ENCODE measurements at regions not wholly inside any gene's neighbourhood (a gene's known extent, or its start where the extent isn't known, plus 50 kb on each side); places are given as distances from the start of the nearest gene placed in this dataset.

DNA sequence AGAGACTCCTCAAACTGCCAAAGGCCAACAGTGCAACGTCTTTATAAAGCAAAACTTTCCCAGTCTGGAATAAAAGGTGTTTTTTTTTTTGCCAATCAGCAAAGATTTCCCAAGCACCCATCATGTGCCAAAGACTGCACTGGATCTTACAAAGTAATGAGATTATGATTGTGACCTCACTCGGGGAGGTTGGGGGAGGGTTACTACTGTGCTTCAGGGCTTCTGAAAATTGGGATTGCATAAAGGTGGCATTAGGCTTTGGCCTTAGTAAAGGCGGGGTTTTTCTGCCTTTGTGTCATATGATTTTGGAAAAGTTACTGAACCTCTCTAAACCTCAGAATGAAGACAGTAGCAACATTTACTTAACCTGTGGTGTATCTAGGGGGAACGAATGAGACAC is 233.8 kb downstream of the DACT1 start:
- no peaks in the 10 kb centered on the region for H3K36me3 Mint-ChIP-seq
- no peaks in the 10 kb centered on the region for H3K27me3 Mint-ChIP-seq
- H3K4me3 Mint-ChIP-seq, result no peak overlapping the region
- no peak overlapping the region for H3K27ac Mint-ChIP-seq
- no peaks in the 10 kb centered on the region for H3K4me1 Mint-ChIP-seq
- no peak for ATAC-seq
- H3K9me3 Mint-ChIP-seq, result no peaks in the 10 kb centered on the region

DNA sequence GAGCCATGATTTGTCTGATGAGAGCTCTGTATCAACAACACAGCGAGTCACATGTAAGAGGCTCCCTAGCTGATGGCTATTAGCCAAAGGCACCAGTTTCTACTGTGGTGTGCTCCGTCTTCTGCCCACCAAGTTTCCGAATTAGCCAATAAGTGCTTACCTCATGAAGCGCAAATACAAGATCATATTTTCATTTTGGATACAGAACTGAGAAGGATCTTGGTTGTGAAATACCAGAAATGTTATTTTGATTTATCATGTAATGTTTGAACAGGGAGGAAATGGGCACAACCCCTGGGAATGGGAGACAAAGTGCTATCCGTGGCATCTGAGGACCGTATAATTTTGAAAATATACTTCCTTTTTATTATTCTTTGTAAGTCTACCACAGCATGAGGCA is 234.3 kb downstream of the DACT1 start:
- ATAC-seq, result no peak
- no peaks in the 10 kb centered on the region for H3K27me3 Mint-ChIP-seq
- no peaks in the 10 kb centered on the region for H3K36me3 Mint-ChIP-seq
- no peak overlapping the region for H3K4me3 Mint-ChIP-seq
- H3K4me1 Mint-ChIP-seq, result no peaks in the 10 kb centered on the region
- H3K9me3 Mint-ChIP-seq, result no peaks in the 10 kb centered on the region
- no peak overlapping the region for H3K27ac Mint-ChIP-seq

DNA sequence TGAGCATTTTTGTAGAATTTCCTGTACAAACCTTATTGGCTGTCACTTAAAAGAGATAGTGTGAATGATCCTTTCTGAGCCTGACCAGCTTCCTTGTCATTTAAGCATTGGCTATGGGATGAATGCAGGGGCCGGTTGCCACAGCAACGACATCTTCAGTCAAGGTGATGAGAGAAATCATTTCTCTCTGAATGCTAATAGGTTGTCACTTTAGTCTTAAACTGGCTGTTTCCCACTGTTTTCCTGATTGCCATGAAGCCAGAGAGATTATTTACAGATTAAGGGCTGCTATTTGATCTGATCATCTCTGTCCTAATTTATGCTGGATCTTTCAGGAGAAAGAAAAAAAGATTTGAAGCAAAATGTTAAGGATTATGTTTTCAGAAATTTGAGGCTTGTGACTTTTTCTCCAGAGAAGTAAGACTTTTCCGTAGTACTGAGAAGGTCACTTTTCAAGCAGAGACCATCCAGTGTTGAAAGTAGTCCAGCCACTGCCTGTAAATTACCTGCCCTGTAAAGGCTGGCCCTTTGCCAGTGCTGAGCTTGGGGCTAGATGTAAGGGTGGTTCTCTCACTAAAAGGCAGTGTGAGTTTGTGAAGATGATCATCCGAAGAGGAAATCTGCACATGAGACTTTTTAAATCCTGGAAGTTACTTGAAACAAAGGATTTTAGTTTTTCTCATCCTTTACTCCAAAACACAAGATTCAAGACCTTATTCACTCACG is 235.6 kb downstream of the DACT1 start:
- H3K36me3 Mint-ChIP-seq, result no peaks in the 10 kb centered on the region
- no peak overlapping the region for H3K27ac Mint-ChIP-seq
- no peaks in the 10 kb centered on the region for H3K4me1 Mint-ChIP-seq
- H3K27me3 Mint-ChIP-seq, result no peaks in the 10 kb centered on the region
- H3K4me3 Mint-ChIP-seq, result no peak overlapping the region
- ATAC-seq, result no peak
- no peaks in the 10 kb centered on the region for H3K9me3 Mint-ChIP-seq

DNA sequence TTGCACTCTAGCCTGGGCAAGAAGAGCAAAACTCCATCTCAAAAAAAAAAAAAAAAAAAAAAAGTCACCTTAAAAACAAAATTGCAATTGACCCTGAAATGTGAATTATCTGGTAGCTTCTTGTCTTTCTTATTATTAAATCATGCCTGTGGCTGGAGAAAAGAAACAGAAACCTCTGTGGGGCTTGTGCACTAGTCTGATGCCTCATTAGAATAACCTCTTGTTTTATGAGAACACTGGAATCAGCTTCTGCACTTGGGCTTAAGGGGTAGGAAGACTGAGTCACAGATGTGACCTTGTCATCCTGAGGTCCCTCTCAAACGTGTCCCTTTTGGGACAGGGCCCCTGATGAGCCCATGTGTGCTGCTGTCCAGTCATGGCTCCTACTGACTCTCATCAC is 237.9 kb downstream of the DACT1 start:
- H3K4me1 Mint-ChIP-seq, result no peaks in the 10 kb centered on the region
- ATAC-seq, result no peak
- H3K27ac Mint-ChIP-seq, result no peak overlapping the region
- no peaks in the 10 kb centered on the region for H3K36me3 Mint-ChIP-seq
- no peaks in the 10 kb centered on the region for H3K27me3 Mint-ChIP-seq
- no peak overlapping the region for H3K4me3 Mint-ChIP-seq
- peaks cover 4% of the 10 kb centered on the region for H3K9me3 Mint-ChIP-seq

DNA sequence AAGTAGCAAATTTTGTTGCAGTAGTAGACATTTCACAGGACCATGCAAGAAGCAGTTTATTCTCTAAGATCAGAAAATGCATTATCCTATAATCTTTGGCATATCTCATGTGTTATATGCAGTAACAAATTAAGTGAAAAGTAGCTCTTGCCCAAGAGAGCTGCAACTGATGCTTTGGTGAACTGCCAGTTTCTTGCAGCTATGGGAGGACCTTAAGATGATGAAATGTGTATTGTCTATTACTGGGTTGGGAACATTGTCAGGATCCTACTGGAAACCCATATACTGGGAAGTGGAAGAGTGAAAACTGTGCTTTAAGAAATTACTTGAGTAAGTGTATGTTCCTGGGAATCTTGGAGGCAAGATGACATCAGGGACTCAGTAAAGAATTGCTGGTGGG is 238.8 kb downstream of the DACT1 start:
- H3K27me3 Mint-ChIP-seq, result no peaks in the 10 kb centered on the region
- H3K4me3 Mint-ChIP-seq, result no peak overlapping the region
- H3K36me3 Mint-ChIP-seq, result no peaks in the 10 kb centered on the region
- no peak overlapping the region for H3K27ac Mint-ChIP-seq
- ATAC-seq, result no peak
- H3K9me3 Mint-ChIP-seq, result peaks cover 4% of the 10 kb centered on the region
- no peaks in the 10 kb centered on the region for H3K4me1 Mint-ChIP-seq

DNA sequence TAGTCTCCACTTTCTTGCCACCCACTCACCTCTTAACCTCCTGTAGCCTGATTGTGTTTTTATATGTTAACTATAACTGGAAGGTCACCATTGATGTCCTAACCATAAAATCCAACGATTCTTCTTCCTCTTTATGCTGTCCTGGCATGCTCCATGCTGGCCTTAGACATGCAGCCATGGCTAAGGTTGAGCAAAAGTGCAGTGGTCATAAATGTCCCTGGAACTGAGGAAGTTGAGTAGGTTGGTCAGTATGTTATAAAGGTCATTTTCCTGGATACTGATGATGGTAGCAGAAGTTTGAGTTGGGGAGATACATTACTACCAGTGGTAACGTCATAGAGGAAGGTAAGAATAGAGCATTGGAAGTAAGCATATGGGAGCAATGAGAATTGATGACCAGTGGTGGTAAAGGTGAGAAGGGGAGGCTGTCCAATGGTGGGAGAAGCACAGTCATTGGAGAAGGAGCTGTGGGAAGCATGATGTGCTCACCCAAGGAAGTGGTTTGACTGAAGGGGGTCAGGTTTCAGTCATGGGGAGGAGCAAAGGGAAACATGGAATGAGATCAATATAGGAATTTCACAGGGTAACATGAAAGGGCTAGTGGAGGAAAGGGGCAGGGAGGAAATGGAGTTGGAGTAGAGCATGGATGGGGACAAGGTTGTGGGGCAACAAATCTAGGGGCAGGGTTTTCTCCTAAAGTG is 240.8 kb downstream of the DACT1 start:
- Mint-ChIP-seq H3K4me1 (no peaks in the 10 kb centered on the region), H3K27ac (no peak overlapping the region), H3K27me3 (no peaks in the 10 kb centered on the region), H3K4me3 (no peak overlapping the region), H3K9me3 (peaks cover 4% of the 10 kb centered on the region), H3K36me3 (no peaks in the 10 kb centered on the region)
- no peak for ATAC-seq

DNA sequence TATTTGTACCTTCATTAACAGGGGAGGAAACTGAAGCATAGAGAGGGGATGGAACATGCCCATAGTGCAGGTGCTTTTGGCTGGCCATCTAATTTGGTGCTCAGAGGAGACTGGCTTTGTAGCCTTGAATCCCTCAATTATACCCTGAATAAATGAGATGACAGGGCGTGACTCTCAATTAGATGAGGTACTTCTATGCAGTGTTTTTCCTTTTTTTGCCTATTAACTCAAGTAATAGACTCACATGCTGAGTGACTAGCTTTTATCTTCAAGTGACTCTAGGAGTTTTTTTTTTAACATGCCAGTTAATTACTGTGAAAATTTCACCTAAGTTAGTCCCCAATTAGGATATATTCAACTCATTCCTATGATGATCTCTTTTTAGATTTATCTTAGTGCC is 243.7 kb downstream of the DACT1 start:
- Mint-ChIP-seq H3K27ac (no peak overlapping the region), H3K27me3 (no peaks in the 10 kb centered on the region), H3K4me1 (no peaks in the 10 kb centered on the region), H3K36me3 (no peaks in the 10 kb centered on the region), H3K4me3 (no peak overlapping the region), H3K9me3 (peaks cover 5% of the 10 kb centered on the region)
- no peak for ATAC-seq

DNA sequence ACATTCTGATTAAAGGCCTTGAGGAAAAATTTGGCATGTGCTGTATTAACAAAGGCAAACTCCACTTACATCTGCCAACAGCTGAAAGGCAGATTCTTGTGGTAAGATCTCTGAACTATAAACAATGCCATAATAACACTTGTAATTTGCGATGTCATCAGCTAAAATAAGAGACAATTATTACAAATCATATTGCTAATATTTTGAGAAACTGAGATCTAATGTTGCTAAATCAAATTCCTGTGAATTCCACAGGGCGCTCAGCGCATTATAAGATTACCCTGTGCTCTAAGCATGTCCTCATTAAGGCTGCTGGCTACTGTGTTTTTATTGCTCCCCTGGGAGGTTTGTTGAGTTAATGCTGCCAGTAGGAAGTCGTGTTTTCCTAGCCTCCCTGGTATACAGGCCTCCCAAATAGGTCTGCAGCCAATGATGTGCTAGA is 244.8 kb downstream of the DACT1 start:
- Mint-ChIP-seq H3K36me3 (no peaks in the 10 kb centered on the region), H3K9me3 (peaks cover 6% of the 10 kb centered on the region), H3K27ac (no peak overlapping the region), H3K27me3 (no peaks in the 10 kb centered on the region), H3K4me3 (no peak overlapping the region), H3K4me1 (no peaks in the 10 kb centered on the region)
- ATAC-seq, result no peak

DNA sequence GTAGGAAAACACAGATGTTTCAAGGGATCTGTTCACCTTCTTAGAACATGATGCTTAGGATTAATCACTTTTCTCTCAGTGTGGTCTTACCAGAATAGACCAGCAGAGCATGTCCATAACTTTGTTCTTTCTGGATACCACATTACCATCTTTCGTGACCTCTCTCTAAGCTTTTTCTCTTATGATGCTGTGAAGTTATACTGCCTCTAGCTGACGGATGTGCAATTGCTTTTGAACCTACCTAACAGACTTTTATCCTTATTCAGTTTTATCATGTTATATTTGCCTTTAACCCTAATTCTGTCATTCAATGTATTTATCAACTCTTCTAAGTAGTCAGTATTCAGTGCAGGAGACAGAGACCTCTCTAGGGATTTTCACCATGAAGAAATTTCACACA is 246.7 kb downstream of the DACT1 start:
- no peaks in the 10 kb centered on the region for H3K36me3 Mint-ChIP-seq
- no peak overlapping the region for H3K27ac Mint-ChIP-seq
- H3K27me3 Mint-ChIP-seq, result no peaks in the 10 kb centered on the region
- no peak for ATAC-seq
- no peaks in the 10 kb centered on the region for H3K4me1 Mint-ChIP-seq
- H3K9me3 Mint-ChIP-seq, result peaks cover 2% of the 10 kb centered on the region
- H3K4me3 Mint-ChIP-seq, result no peak overlapping the region

DNA sequence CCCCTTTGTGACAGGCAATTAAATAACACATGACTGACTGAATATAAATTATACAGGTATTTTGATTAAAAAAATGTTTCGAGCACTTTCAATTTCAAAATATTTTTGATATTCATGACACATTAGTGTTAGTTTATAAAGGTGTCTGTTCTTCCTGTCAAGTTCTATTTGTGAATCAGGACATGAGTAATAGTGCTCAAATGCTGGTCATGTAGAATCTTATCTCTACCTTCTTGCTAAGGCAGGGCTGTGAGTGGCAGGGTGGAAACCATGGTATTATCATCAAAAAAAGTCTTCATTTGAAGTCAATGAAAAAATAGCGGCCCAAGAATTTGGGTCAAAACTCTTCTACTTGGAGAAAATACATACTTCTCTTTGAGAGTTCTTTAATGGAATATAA is 250.2 kb downstream of the DACT1 start:
- Mint-ChIP-seq H3K4me1 (no peaks in the 10 kb centered on the region), H3K27ac (no peak overlapping the region)

DNA sequence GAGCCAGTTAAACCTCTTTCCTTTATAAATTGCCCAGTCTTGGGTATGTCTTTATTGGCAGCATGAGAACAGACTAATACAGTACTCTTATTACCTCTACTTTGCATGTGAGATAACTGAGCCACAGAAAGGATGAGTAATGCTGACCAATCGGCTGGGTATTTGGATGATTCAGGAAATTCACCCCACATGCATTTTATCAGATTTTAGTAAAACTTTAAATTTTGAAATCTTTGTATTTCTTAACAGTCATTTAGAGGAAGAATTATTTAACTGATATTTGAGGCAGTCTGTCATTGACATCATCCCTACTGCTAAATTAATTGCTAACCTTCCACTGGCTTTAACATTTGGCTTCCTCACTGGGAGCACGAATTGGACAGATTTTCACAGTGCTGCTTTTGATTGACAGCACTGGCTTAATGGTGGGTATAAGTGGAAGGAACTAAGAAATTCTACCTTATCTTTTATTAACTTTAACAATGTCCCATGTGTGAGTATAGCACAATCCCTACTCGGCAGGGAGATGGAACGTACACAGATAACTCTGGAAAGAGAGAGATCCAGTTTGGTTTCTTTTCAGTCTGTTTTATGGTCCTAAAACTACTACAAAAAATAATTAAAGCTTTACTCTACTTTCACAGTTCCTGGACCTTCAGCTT is 261.0 kb downstream of the DACT1 start:
- Mint-ChIP-seq H3K36me3 (no peaks in the 10 kb centered on the region), H3K4me3 (no peak overlapping the region), H3K9me3 (no peaks in the 10 kb centered on the region), H3K4me1 (no peaks in the 10 kb centered on the region), H3K27me3 (peaks cover 8% of the 10 kb centered on the region), H3K27ac (no peak overlapping the region)
- ATAC-seq, result no peak

More for the DNA sequence above, 250.2 kb downstream of the DACT1 start:
- H3K36me3 Mint-ChIP-seq, result no peaks in the 10 kb centered on the region
- no peak overlapping the region for H3K4me3 Mint-ChIP-seq
- H3K27me3 Mint-ChIP-seq, result no peaks in the 10 kb centered on the region
- ATAC-seq, result no peak
- H3K9me3 Mint-ChIP-seq, result peaks cover 2% of the 10 kb centered on the region

DNA sequence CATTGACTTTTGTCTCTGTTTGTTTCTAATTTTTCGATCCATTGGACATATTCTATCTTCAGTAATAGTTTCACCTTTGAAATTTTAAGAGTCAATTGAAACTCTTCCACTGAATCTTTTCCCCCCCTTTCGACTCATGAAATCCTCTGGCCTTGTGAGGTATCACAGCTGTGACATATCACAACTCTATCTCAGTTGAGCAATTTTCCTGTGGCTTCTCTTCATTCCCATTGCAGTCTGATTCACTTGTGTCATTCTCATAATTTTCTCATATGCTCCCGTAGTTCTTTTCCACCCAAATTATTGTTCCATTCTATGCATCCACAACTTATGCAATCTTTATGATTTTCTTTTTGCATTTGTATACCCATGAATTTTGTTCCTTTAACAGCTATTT is 261.6 kb downstream of the DACT1 start:
- Mint-ChIP-seq H3K36me3 (no peaks in the 10 kb centered on the region), H3K27ac (no peak overlapping the region), H3K4me3 (no peak overlapping the region), H3K9me3 (no peaks in the 10 kb centered on the region), H3K4me1 (no peaks in the 10 kb centered on the region), H3K27me3 (peaks cover 8% of the 10 kb centered on the region)
- ATAC-seq, result no peak

DNA sequence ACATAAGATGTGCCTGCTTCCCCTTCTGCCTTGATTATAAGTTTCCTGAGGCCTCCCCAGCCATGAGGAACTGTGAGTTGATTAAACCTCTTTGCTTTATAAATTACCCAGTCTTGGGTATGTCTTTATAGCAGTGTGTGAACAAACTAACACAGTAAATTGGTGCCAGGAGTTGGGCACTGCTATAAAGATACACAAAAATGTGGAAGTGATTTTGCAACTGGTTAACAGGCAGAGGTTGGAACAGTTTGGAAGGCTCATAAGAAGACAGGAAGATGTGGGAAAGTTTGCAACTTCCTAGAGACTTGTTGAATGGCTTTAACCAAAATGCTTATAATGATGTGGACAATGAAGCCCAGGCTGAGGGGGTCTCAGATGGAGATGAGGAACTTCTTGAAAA is 264.1 kb downstream of the DACT1 start:
- H3K4me1 Mint-ChIP-seq, result no peaks in the 10 kb centered on the region
- no peak overlapping the region for H3K27ac Mint-ChIP-seq
- no peaks in the 10 kb centered on the region for H3K36me3 Mint-ChIP-seq
- H3K27me3 Mint-ChIP-seq, result peaks cover 14% of the 10 kb centered on the region
- no peak for ATAC-seq
- H3K9me3 Mint-ChIP-seq, result no peaks in the 10 kb centered on the region
- H3K4me3 Mint-ChIP-seq, result no peak overlapping the region

DNA sequence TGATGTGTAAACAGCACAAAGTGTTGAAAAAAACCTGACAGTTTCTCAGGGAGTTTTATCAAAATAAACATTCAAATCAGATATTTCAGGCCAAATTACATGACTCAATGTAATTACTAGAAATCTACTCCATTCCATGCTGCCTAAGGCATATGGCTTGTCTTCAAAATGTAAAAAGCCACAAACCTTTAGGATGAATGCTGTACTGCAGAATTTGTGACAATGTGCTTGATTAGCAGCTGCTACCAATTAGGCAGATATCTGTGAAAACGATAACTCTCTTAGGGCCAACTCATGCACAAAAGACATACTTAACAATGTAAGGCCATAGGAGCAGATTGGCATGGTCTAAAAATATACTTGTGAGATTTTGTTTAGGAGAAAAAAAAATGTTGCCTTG is 267.0 kb downstream of the DACT1 start:
- Mint-ChIP-seq H3K27ac (no peak overlapping the region), H3K27me3 (peaks cover 14% of the 10 kb centered on the region), H3K36me3 (no peaks in the 10 kb centered on the region), H3K4me1 (peaks cover 4% of the 10 kb centered on the region), H3K9me3 (no peaks in the 10 kb centered on the region), H3K4me3 (no peak overlapping the region)
- no peak for ATAC-seq

DNA sequence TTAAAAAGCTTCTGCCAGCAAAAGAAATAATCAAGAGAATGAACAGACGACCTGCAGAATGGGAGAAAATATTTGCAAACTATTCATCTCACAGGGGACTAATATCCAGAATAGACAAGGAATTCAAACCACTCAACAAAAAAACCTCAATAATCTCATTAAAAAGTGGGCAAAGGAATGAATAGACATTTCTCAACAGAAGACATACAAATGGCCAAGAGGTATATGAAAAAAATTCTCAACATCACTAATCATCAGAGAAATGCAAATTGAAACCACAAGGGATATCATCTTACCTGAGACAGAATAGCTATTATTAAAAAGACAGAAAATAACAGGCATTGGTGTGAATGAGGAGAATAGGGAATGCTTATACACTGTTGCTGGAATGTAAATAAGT is 270.0 kb downstream of the DACT1 start:
- no peak for ATAC-seq
- no peak overlapping the region for H3K4me3 Mint-ChIP-seq
- H3K27me3 Mint-ChIP-seq, result peaks cover 14% of the 10 kb centered on the region
- no peaks in the 10 kb centered on the region for H3K36me3 Mint-ChIP-seq
- H3K9me3 Mint-ChIP-seq, result no peaks in the 10 kb centered on the region
- peaks cover 4% of the 10 kb centered on the region for H3K4me1 Mint-ChIP-seq
- no peak overlapping the region for H3K27ac Mint-ChIP-seq

DNA sequence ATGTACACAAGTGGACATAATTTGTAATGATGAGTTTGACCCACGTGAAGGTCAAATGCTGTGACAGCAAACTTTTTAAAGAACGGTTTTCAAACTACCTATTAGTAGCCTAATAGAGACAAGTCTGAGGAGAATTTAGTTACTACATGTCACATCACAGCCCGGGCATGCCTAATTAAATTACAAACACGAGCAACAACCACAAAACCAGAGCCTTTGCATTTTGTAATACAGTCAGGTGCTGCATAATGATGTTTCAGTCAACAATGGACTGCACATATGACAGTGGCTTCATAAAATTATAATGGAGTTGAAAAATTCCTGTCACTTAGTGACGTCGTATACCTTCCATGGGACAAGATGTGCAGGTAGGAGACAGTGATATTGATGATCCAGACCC is 274.5 kb downstream of the DACT1 start:
- H3K4me1 Mint-ChIP-seq, result peaks cover 4% of the 10 kb centered on the region
- no peaks in the 10 kb centered on the region for H3K27me3 Mint-ChIP-seq
- H3K27ac Mint-ChIP-seq, result no peak overlapping the region
- no peak overlapping the region for H3K4me3 Mint-ChIP-seq
- H3K36me3 Mint-ChIP-seq, result no peaks in the 10 kb centered on the region
- ATAC-seq, result no peak
- H3K9me3 Mint-ChIP-seq, result no peaks in the 10 kb centered on the region

All from stimulated activated memory B cell treated with anti-CD40 and anti-IgM and Interleukin-4, amounts not matched to agents 10 μg/mL and 1 μg/mL and 100 μg/mL, for 72 hours (primary cell).